ENCODE measurements at regions not wholly inside any gene's neighbourhood (a gene's known extent, or its start where the extent isn't known, plus 50 kb on each side); places are given as distances from the start of the nearest gene placed in this dataset.

DNA sequence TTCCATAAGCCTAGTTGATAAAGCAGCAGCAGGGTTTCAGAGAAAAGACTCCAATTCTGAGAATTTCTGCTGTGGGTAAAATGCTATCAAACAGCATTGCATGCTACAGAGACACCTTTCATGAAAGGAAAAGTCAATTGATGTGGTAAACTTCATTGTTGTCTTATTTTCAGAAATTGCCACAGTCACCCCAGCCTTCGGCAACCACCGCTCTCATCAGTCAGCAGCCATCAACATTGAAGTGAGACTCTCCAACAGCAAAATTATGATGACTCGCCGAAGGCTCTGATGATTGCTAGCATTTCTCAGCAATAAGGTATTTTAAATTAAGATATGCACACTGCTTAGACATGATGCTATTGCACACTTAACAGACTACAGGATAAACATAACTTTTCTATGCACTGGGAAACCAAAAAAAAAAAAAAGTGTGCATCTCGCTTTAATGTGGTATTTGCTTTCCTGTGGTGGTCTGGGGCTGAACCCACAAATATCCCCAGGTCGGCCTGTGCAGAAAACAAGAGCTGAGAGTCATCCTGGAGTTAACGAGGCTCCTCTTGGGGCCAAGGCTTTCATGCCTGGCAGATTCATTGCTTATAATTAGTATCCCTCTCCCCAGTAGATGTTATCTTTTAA is 192.1 kb downstream of the CTTN start:
- H3K36me3 ChIP-seq (replicated peaks in 1 of 2; ENCODE audit: control insufficient read depth in 2 of 2, insufficient read depth in 2 of 2, low read length in 2 of 2) = no peaks in the 10 kb centered on the region
- H3K4me2 ChIP-seq (ENCODE audit: insufficient read depth, low read length, poor library complexity, severe bottlenecking) = no peak overlapping the region
- no peak overlapping the region for H4K8ac ChIP-seq (ENCODE audit: low read depth, low read length)
- no peak overlapping the region for H3K23ac ChIP-seq (ENCODE audit: low read depth, low read length, poor library complexity)
- no peak overlapping the region for H2BK5ac ChIP-seq (ENCODE audit: low read length)
- no peaks in the 10 kb centered on the region for H3K9me3 ChIP-seq (replicated peaks in 1 of 2; ENCODE audit: control insufficient read depth in 2 of 2, insufficient read depth in 1 of 2, low read depth in 1 of 2, low read length in 2 of 2)
- H3K27me3 ChIP-seq (ENCODE audit: control insufficient read depth in 3 of 3, insufficient read depth in 3 of 3, low read depth in 1 of 3, low read length in 3 of 3) = no peaks in the 10 kb centered on the region
- H3K4me3 ChIP-seq (ENCODE audit: low read length in 2 of 2) = no peak overlapping the region
- H3K9ac ChIP-seq (ENCODE audit: low read depth, low read length, poor library complexity) = no peak overlapping the region
- no peak overlapping the region for H2AK5ac ChIP-seq (ENCODE audit: low read depth, low read length)
- H3K79me1 ChIP-seq (ENCODE audit: low read depth, low read length) = no peaks in the 10 kb centered on the region
- no peak for DNase-seq (ENCODE audit: low spot score)
- H3K4ac ChIP-seq (ENCODE audit: low read length) = no peak overlapping the region
- no peak overlapping the region for H2BK15ac ChIP-seq (ENCODE audit: low read length)
- no peak overlapping the region for H3K18ac ChIP-seq (ENCODE audit: low read length)
- H3K27ac ChIP-seq (replicated peaks; ENCODE audit: low read length) = no peak overlapping the region
- H2BK12ac ChIP-seq (ENCODE audit: low read length) = no peak overlapping the region
- no peak overlapping the region for H4K91ac ChIP-seq (ENCODE audit: low read depth, low read length, poor library complexity)
- no peak overlapping the region for H2AFZ ChIP-seq (ENCODE audit: low read length)
- no CpG with 5 or more reads among the region's 7 CpGs for WGBS, 2 donors (ENCODE audit: extremely low coverage in 2 of 2, insufficient read length in 2 of 2, insufficient replicate concordance in 1 of 2)
- H3K14ac ChIP-seq (ENCODE audit: low read length) = no peak overlapping the region
- no peak overlapping the region for H2BK120ac ChIP-seq (ENCODE audit: low read depth, low read length)
- H3K4me1 ChIP-seq (ENCODE audit: control insufficient read depth in 2 of 2, insufficient read depth in 1 of 2, low read depth in 1 of 2, low read length in 2 of 2) = peaks cover 3 to 5% of the 10 kb centered on the region in 2 donors

DNA sequence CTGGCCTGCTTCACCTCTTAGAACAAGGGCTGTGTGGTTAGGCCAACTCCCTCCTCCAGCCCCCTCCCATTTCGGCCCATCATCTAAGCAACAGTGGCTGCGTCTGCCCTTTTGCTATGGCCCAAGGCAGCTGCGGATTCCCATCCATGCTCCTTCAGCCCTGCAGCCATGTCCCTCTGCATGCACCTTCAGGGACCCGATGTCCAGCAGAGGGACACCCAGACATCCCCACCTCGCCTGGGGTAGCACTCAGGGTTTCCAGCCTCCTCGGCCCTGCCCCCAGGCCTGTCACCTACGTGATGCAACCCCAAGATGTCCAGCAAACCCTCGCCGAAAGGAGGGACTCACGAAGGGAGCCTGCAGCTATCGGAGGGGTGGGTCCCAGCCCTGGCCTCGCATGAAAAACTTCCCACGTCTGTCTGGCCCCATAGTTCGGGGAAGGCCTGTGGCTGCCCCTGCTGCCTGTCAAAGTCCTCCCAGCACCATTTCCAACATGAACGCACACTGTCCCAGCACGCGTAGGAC is 194.4 kb downstream of the CTTN start:
- Histone ChIP-seq H3K23ac (ENCODE audit: low read depth, low read length, poor library complexity) (peak overlapping the region; percentile 29), H2AFZ (ENCODE audit: low read length) (no peak overlapping the region), H3K9me3 (replicated peaks in 1 of 2; ENCODE audit: control insufficient read depth in 2 of 2, insufficient read depth in 1 of 2, low read depth in 1 of 2, low read length in 2 of 2) (no peaks in the 10 kb centered on the region), H3K4me1 (ENCODE audit: control insufficient read depth in 2 of 2, insufficient read depth in 1 of 2, low read depth in 1 of 2, low read length in 2 of 2) (peaks cover under 1% of the 10 kb centered on the region in 2 donors), H4K8ac (ENCODE audit: low read depth, low read length) (peak overlapping the region; percentile 6), H4K91ac (ENCODE audit: low read depth, low read length, poor library complexity) (no peak overlapping the region), H3K27me3 (ENCODE audit: control insufficient read depth in 3 of 3, insufficient read depth in 3 of 3, low read depth in 1 of 3, low read length in 3 of 3) (no peaks in the 10 kb centered on the region), H3K4me3 (ENCODE audit: low read length in 2 of 2) (no peak overlapping the region), H2AK5ac (ENCODE audit: low read depth, low read length) (peak overlapping the region; percentile 94), H3K18ac (ENCODE audit: low read length) (peak overlapping the region; percentile 44), H2BK120ac (ENCODE audit: low read depth, low read length) (no peak overlapping the region), H3K4me2 (ENCODE audit: insufficient read depth, low read length, poor library complexity, severe bottlenecking) (no peak overlapping the region), H3K4ac (ENCODE audit: low read length) (peak overlapping the region; percentile 29), H3K36me3 (replicated peaks in 1 of 2; ENCODE audit: control insufficient read depth in 2 of 2, insufficient read depth in 2 of 2, low read length in 2 of 2) (no peaks in the 10 kb centered on the region), H3K79me1 (ENCODE audit: low read depth, low read length) (no peaks in the 10 kb centered on the region), H2BK5ac (ENCODE audit: low read length) (no peak overlapping the region), H3K14ac (ENCODE audit: low read length) (no peak overlapping the region), H2BK12ac (ENCODE audit: low read length) (no peak overlapping the region), H2BK15ac (ENCODE audit: low read length) (peak overlapping the region; percentile 74), H3K27ac (replicated peaks; ENCODE audit: low read length) (no peak overlapping the region), H3K9ac (ENCODE audit: low read depth, low read length, poor library complexity) (no peak overlapping the region)
- WGBS, 2 donors (ENCODE audit: extremely low coverage in 2 of 2, insufficient read length in 2 of 2, insufficient replicate concordance in 1 of 2) = no CpG with 5 or more reads among the region's 17 CpGs
- no peak for DNase-seq (ENCODE audit: low spot score)

DNA sequence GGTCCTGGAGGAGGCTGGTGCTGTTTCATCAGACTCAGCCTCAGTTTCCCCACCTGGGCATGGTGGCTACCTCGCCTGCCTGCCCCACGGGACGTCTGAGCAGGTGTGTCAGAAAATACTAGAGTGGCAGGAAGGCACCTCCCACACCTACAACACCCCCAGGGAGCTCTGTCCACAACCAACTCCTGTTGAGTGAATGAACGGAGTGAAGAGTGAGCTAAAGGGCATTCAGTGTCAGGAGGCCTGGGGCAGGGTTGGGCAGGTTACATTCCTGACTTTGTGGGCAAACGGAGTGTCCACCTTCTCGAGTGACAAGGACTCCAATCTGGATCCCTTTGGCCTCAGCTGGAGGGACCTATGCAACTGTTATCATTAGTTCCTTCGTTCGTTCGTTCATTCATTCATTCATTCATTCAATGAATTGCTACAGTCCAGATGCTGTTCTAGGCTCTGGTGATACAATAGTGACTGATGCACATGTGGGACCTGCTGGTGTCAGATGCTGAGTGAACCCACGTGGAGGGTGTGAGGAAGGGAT is 195.2 kb downstream of the CTTN start:
- H2BK12ac ChIP-seq (ENCODE audit: low read length) = no peak overlapping the region
- no peak overlapping the region for H3K18ac ChIP-seq (ENCODE audit: low read length)
- H3K36me3 ChIP-seq (replicated peaks in 1 of 2; ENCODE audit: control insufficient read depth in 2 of 2, insufficient read depth in 2 of 2, low read length in 2 of 2) = no peaks in the 10 kb centered on the region
- no peaks in the 10 kb centered on the region for H3K27me3 ChIP-seq (ENCODE audit: control insufficient read depth in 3 of 3, insufficient read depth in 3 of 3, low read depth in 1 of 3, low read length in 3 of 3)
- peak overlapping the region; percentile 45 for H2BK15ac ChIP-seq (ENCODE audit: low read length)
- no peak overlapping the region for H3K23ac ChIP-seq (ENCODE audit: low read depth, low read length, poor library complexity)
- H2AK5ac ChIP-seq (ENCODE audit: low read depth, low read length) = no peak overlapping the region
- no peak overlapping the region for H2BK120ac ChIP-seq (ENCODE audit: low read depth, low read length)
- H3K14ac ChIP-seq (ENCODE audit: low read length) = peak overlapping the region; percentile 47
- no peak for DNase-seq (ENCODE audit: low spot score)
- no peak overlapping the region for H2BK5ac ChIP-seq (ENCODE audit: low read length)
- peaks cover 5 to 9% of the 10 kb centered on the region in 2 donors for H3K4me1 ChIP-seq (ENCODE audit: control insufficient read depth in 2 of 2, insufficient read depth in 1 of 2, low read depth in 1 of 2, low read length in 2 of 2)
- H3K79me1 ChIP-seq (ENCODE audit: low read depth, low read length) = no peaks in the 10 kb centered on the region
- H3K9me3 ChIP-seq (replicated peaks in 1 of 2; ENCODE audit: control insufficient read depth in 2 of 2, insufficient read depth in 1 of 2, low read depth in 1 of 2, low read length in 2 of 2) = no peaks in the 10 kb centered on the region
- H3K4me2 ChIP-seq (ENCODE audit: insufficient read depth, low read length, poor library complexity, severe bottlenecking) = no peak overlapping the region
- WGBS, 2 donors (ENCODE audit: extremely low coverage in 2 of 2, insufficient read length in 2 of 2, insufficient replicate concordance in 1 of 2) = no CpG with 5 or more reads among the region's 10 CpGs
- H3K9ac ChIP-seq (ENCODE audit: low read depth, low read length, poor library complexity) = no peak overlapping the region
- no peak overlapping the region for H2AFZ ChIP-seq (ENCODE audit: low read length)
- H3K4me3 ChIP-seq (ENCODE audit: low read length in 2 of 2) = no peak overlapping the region
- no peak overlapping the region for H4K91ac ChIP-seq (ENCODE audit: low read depth, low read length, poor library complexity)
- no peak overlapping the region for H3K4ac ChIP-seq (ENCODE audit: low read length)
- no peak overlapping the region for H4K8ac ChIP-seq (ENCODE audit: low read depth, low read length)
- H3K27ac ChIP-seq (replicated peaks; ENCODE audit: low read length) = no peak overlapping the region

DNA sequence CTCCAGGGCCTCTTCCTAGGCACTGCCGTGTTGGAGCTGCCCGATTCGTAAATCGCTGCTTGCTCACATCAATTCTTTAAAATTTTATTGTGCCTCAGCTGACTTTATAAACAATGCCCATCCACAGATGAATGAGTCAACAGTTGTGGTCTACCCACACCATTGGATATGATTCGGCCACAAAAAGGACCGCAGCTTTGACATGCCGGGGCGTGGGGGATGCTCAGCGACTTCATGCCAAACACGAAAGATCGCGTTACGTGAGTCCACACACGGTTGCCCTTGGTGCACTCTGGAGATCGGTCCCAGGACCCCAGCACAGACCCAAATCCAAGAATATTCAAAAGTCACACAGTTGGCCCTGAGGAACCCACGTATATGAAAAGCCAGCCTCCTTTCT is 195.7 kb downstream of the CTTN start:
- no peak overlapping the region for H4K8ac ChIP-seq (ENCODE audit: low read depth, low read length)
- H2BK12ac ChIP-seq (ENCODE audit: low read length) = no peak overlapping the region
- no peak overlapping the region for H3K23ac ChIP-seq (ENCODE audit: low read depth, low read length, poor library complexity)
- no peak overlapping the region for H2BK120ac ChIP-seq (ENCODE audit: low read depth, low read length)
- no peak for DNase-seq (ENCODE audit: low spot score)
- no peaks in the 10 kb centered on the region for H3K9me3 ChIP-seq (replicated peaks in 1 of 2; ENCODE audit: control insufficient read depth in 2 of 2, insufficient read depth in 1 of 2, low read depth in 1 of 2, low read length in 2 of 2)
- H3K18ac ChIP-seq (ENCODE audit: low read length) = no peak overlapping the region
- H4K91ac ChIP-seq (ENCODE audit: low read depth, low read length, poor library complexity) = no peak overlapping the region
- H3K14ac ChIP-seq (ENCODE audit: low read length) = no peak overlapping the region
- peaks cover 5 to 10% of the 10 kb centered on the region in 2 donors for H3K4me1 ChIP-seq (ENCODE audit: control insufficient read depth in 2 of 2, insufficient read depth in 1 of 2, low read depth in 1 of 2, low read length in 2 of 2)
- H2AFZ ChIP-seq (ENCODE audit: low read length) = no peak overlapping the region
- H3K4me2 ChIP-seq (ENCODE audit: insufficient read depth, low read length, poor library complexity, severe bottlenecking) = no peak overlapping the region
- H3K79me1 ChIP-seq (ENCODE audit: low read depth, low read length) = no peaks in the 10 kb centered on the region
- H2BK5ac ChIP-seq (ENCODE audit: low read length) = no peak overlapping the region
- no CpG with 5 or more reads among the region's 16 CpGs for WGBS, 2 donors (ENCODE audit: extremely low coverage in 2 of 2, insufficient read length in 2 of 2, insufficient replicate concordance in 1 of 2)
- no peak overlapping the region for H3K9ac ChIP-seq (ENCODE audit: low read depth, low read length, poor library complexity)
- H3K4me3 ChIP-seq (ENCODE audit: low read length in 2 of 2) = no peak overlapping the region
- H3K36me3 ChIP-seq (replicated peaks in 1 of 2; ENCODE audit: control insufficient read depth in 2 of 2, insufficient read depth in 2 of 2, low read length in 2 of 2) = no peaks in the 10 kb centered on the region
- H3K27ac ChIP-seq (replicated peaks; ENCODE audit: low read length) = no peak overlapping the region
- H3K27me3 ChIP-seq (ENCODE audit: control insufficient read depth in 3 of 3, insufficient read depth in 3 of 3, low read depth in 1 of 3, low read length in 3 of 3) = no peaks in the 10 kb centered on the region
- H2BK15ac ChIP-seq (ENCODE audit: low read length) = no peak overlapping the region
- no peak overlapping the region for H2AK5ac ChIP-seq (ENCODE audit: low read depth, low read length)
- no peak overlapping the region for H3K4ac ChIP-seq (ENCODE audit: low read length)
